K562 (cell line): ENCODE measurements at regions not wholly inside any gene's neighbourhood (a gene's known extent, or its start where the extent isn't known, plus 50 kb on each side); places are given as distances from the start of the nearest gene placed in this dataset.

Source experiments
- BRF2 ChIP-seq: IDR thresholded peaks from 3 replicates; pipeline ENCODE4 v1.6.1; 2011; ENCODE audit warnings: borderline replicate concordance, mild to moderate bottlenecking; ENCODE audit not compliant: insufficient read length, insufficient read depth
- CBX3 ChIP-seq, 2 experiments: IDR thresholded peaks; 1 replicate in 1 of 2; 2 replicates in 1 of 2; pipeline ENCODE4 v1.6.1; 2012; ENCODE audit warnings: inconsistent platforms in 2 of 2, low read length in 2 of 2, borderline replicate concordance in 1 of 2, control low read depth in 1 of 2
- FOXP1 ChIP-seq: sonication (generic); formaldehyde crosslinking; IDR thresholded peaks from 2 replicates; pipeline ENCODE4 v1.8.0; 2022; ENCODE audit warnings: mild to moderate bottlenecking, missing genetic modification reagents
- MGA ChIP-seq: fragments of 450-650 bp; IDR thresholded peaks from 2 replicates; pipeline ENCODE4 v1.6.1; 2016; ENCODE audit warnings: mild to moderate bottlenecking, moderate library complexity
- RERE ChIP-seq: sonication (generic); formaldehyde crosslinking; IDR thresholded peaks from 2 replicates; pipeline ENCODE4 v1.8.0; 2023; ENCODE audit warnings: missing genetic modification reagents, mild to moderate bottlenecking, borderline replicate concordance
- ZFP36 ChIP-seq: fragments of 150-350 bp; IDR thresholded peaks from 2 replicates; pipeline ENCODE4 v1.6.1; 2018; ENCODE audit warnings: low read length, low read depth; ENCODE audit not compliant: partially characterized antibody
- ZNF347 ChIP-seq: fragments of 450-650 bp; formaldehyde crosslinking; IDR thresholded peaks from 2 replicates; pipeline ENCODE4 v1.4.0; 2020; ENCODE audit warnings: low read depth, mild to moderate bottlenecking, moderate library complexity

- TF ChIP-seq MGA, result no peak
- no peak for TF ChIP-seq RERE
- no peak for TF ChIP-seq FOXP1
- no peak for TF ChIP-seq ZNF347 (CRISPR knock-in tag)
- TF ChIP-seq CBX3 (IDR thresholded peaks at IDR 0.05; ENCODE audit: borderline replicate concordance in 1 of 2, low read length in 2 of 2), result no peak
- no peak for TF ChIP-seq BRF2
- no peak for TF ChIP-seq ZFP36
Observed at GRCh38 chr5:20445326-20445860, 457.4 kb upstream of the CDH18 start (continued).
